ENCODE measurements at regions not wholly inside any gene's neighbourhood (a gene's known extent, or its start where the extent isn't known, plus 50 kb on each side); places are given as distances from the start of the nearest gene placed in this dataset.

- Histone ChIP-seq H3K36me3 (no peaks in the 10 kb centered on the region), H3K4me3 (no peak overlapping the region), H3K4me1 (peaks cover 11 to 16% of the 10 kb centered on the region in 2 donors), H3K9me3 (no peaks in the 10 kb centered on the region), H3K27ac (no peak overlapping the region), H3K27me3 (peaks cover 0 to 6% (median 5%) of the 10 kb centered on the region in 3 donors)
- TF ChIP-seq CTCF (IDR thresholded peaks at IDR 0.05 in 4 of 5, conservative IDR thresholded peaks at IDR 0.05 in 1 of 5) = no peak
- no peak for TF ChIP-seq POLR2A (IDR thresholded peaks at IDR 0.05)
- ATAC-seq (peak; percentile 23 to 39), DNase-seq (no peak)
- in situ Hi-C loops (cut with MboI; ENCODE audit: low sequenced_read_pairs in 4 of 4) = no loop called here
- intact Hi-C loops (cut with DNase I; ENCODE audit: low total_unique reads) = no loop called here
Measured at GRCh38 chr1:201675143-201675542, 136.2 kb downstream of the NAV1 start.

- TF ChIP-seq POLR2A (IDR thresholded peaks at IDR 0.05) = no peak
- TF ChIP-seq CTCF (IDR thresholded peaks at IDR 0.05 in 4 of 5, conservative IDR thresholded peaks at IDR 0.05 in 1 of 5) = no peak
- DNase-seq = peak in 1 of 2 donors; percentile 14
- Histone ChIP-seq H3K36me3 (no peaks in the 10 kb centered on the region), H3K4me3 (no peak overlapping the region), H3K4me1 (peaks cover 11 to 16% of the 10 kb centered on the region in 2 donors), H3K9me3 (no peaks in the 10 kb centered on the region), H3K27ac (peak overlapping the region in 3 of 4 donors; percentile 26 to 34 (median 29)), H3K27me3 (peaks cover 0 to 6% (median 5%) of the 10 kb centered on the region in 3 donors)
- in situ Hi-C loops (cut with MboI; ENCODE audit: low sequenced_read_pairs in 4 of 4) = no loop called here
- intact Hi-C loops (cut with DNase I; ENCODE audit: low total_unique reads) = no loop called here
- peak; percentile 28 to 29 for ATAC-seq
Measured at GRCh38 chr1:201676197-201676596, 137.3 kb downstream of the NAV1 start.

GRCh38 chr1:201676641-201677040 is 137.7 kb downstream of the NAV1 start:
- Histone ChIP-seq H3K27ac (peak overlapping the region in 3 of 4 donors; percentile 26 to 34 (median 29)), H3K9me3 (no peaks in the 10 kb centered on the region), H3K4me1 (peaks cover 11 to 16% of the 10 kb centered on the region in 2 donors), H3K4me3 (no peak overlapping the region), H3K27me3 (peaks cover 0 to 6% (median 5%) of the 10 kb centered on the region in 3 donors), H3K36me3 (no peaks in the 10 kb centered on the region)
- in situ Hi-C loops (cut with MboI; ENCODE audit: low sequenced_read_pairs in 4 of 4) = no loop called here
- no peak for ATAC-seq
- TF ChIP-seq CTCF (IDR thresholded peaks at IDR 0.05 in 4 of 5, conservative IDR thresholded peaks at IDR 0.05 in 1 of 5) = no peak
- no peak for TF ChIP-seq POLR2A (IDR thresholded peaks at IDR 0.05)
- no peak for DNase-seq
- intact Hi-C loops (cut with DNase I; ENCODE audit: low total_unique reads) = no loop called here

- no peak for TF ChIP-seq CTCF (IDR thresholded peaks at IDR 0.05 in 4 of 5, conservative IDR thresholded peaks at IDR 0.05 in 1 of 5)
- TF ChIP-seq POLR2A (IDR thresholded peaks at IDR 0.05) = no peak
- in situ Hi-C loops (cut with MboI; ENCODE audit: low sequenced_read_pairs in 4 of 4) (no loop called here), intact Hi-C loops (cut with DNase I; ENCODE audit: low total_unique reads) (no loop called here)
- Histone ChIP-seq H3K36me3 (no peaks in the 10 kb centered on the region), H3K9me3 (no peaks in the 10 kb centered on the region), H3K4me1 (peaks cover 11 to 16% of the 10 kb centered on the region in 2 donors), H3K4me3 (no peak overlapping the region), H3K27me3 (peaks cover 0 to 6% (median 5%) of the 10 kb centered on the region in 3 donors), H3K27ac (no peak overlapping the region)
- no peak for ATAC-seq
- no peak for DNase-seq
Measured at GRCh38 chr1:201678264-201679101, 139.6 kb downstream of the NAV1 start.
